DND-41 (cell line): ENCODE measurements at regions not wholly inside any gene's neighbourhood (a gene's known extent, or its start where the extent isn't known, plus 50 kb on each side); places are given as distances from the start of the nearest gene placed in this dataset.

Experiments
- CTCF ChIP-seq: IDR thresholded peaks from 2 replicates; pipeline ENCODE4 v1.5.1; 2012; ENCODE audit warnings: borderline replicate concordance, low read length, moderate library complexity, mild to moderate bottlenecking; ENCODE audit not compliant: poor library complexity, severe bottlenecking; ENCODE audit errors: extremely low read depth
- EZH2 ChIP-seq: IDR thresholded peaks from 3 replicates; pipeline ENCODE4 v1.6.1; 2012; ENCODE audit warnings: borderline replicate concordance, low read depth, mild to moderate bottlenecking, moderate library complexity, low read length, inconsistent platforms; ENCODE audit not compliant: severe bottlenecking

- TF ChIP-seq CTCF (no peak), EZH2 (no peak)
Observed at GRCh38 chr7:46957195-46957594, 624.7 kb downstream of the TNS3 start.
